Hindlimb muscle (tissue), 1 donor: ENCODE measurements at regions not wholly inside any gene's neighbourhood (a gene's known extent, or its start where the extent isn't known, plus 50 kb on each side); places are given as distances from the start of the nearest gene placed in this dataset.
"Not testable (repeated sequence)": the region's sequence is repeated elsewhere in the genome, so short reads cannot be mapped to it uniquely, and the experiment has no call there.

ENCODE experiments used
- DNase-seq: peaks from one replicate; pipeline ENCODE4 v3.0.0-alpha.2; 2013

DNA sequence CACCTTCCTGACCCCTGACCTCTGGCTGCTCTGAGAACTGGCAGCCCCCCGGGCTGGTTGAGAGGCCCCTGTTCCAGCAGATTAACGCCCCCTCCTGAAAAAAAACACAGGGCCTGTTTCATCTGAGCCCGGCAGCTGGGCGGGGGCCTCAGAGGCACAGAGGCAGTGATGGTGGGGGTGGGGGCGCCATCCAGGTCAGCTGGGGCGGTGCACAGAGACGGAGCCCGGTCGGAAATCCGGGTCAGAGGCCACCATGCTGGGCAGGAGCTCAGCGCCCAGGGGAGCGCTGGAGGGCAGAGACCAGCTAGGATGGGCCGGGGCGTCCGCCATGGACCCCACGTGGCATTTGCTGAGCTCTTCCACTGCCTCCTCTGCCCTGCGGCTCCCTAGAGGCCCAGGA is 68.0 kb downstream of the UNCX start:
- DNase-seq: no peak

DNA sequence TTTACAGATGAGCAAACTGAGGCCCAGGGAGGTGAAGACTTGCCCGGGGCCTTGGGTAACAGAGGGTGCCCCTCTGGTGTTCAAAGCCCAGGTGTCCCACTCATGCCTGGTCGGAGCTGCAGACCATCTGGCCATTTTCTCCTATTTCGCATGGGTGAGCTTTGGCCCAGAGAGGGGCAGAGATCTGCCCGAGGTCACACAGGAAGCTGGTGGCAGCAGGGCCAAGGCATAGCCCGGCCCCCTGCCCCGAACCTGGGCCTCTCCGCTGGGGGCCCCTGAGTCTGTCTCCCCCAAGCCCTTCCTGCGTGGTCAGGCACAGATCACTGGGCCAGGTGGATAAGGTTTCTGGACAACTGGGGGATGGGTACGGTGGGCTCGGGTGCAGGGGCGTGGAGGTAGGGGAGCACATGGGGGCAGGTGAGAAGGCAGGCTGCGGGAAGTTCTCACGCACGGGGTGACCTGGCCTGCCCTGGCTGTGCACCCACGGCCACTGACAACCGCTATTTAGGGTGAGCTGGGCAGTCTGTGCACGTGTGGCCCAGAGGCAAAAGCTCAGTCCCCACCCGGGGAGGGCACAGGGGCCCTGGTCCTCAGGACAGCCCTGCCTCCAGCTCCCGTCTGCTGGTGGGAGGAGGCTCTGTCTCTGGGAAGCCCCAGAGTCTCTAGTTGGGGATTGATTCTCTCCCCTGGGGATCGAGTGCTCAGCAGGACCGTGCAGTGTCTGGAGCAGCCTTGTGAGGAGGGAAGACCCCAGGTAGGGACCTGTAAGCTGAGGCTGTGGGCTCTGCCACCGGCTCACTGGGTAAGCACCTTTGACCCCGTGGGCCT is 68.6 kb downstream of the UNCX start:
- DNase-seq: no peak

DNA sequence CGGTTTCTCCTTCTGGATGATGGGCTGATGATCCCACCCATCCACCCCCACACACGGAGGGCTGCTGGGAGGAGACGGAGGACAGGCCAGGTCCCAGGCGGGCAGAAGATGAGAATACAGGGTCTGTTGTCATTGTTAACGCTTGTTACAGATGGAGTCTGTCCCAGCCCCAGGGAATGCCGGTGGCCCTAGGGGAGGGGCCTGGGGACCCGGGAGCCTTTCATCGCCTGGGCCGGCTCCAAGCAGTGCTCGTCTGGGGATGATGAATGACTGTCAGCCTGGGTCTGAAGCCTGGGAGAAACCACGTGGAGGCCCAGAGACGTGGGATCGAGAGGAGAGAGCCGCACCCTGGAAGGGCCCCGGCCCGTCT is 69.2 kb downstream of the UNCX start:
- DNase-seq: no peak

DNA sequence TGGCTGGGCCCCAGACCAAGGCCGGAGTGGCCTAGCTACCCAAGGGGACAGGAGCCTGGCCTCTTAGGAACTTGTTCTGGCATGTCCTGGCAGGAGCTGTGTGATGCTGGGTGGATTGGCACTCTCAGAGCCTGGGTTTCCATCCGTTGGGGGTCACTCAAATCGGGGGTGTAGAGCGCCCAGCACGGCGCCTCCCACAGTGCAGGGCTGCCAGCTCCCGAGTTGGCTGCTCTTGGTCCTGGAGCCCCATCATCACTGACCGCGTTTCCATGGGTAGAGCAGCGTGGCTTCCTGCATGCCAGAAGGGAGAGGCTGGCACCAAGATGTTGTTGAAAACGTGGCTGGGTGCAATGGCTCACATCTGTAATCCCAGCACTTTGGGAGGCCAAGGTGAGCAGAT is 70.3 kb downstream of the UNCX start:
- no peak for DNase-seq

DNA sequence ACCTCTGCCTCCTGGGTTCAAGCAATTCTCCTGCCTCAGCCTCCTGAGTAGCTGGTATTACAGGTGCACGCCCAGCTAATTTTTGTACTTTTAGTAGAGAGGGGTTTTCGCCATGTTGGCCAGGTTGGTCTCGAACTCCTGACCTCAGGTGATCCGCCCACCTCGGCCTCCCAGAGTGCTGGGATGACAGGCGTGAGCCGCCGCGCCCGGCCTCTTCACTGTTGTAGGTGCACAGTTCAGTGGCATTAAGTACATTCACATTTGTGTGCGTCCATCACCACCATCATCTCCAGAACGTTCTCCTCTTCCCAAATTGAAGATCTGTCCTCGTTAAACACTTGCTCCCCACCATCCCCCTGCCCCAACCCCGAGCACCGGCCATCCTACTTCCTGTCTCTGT is 71.3 kb downstream of the UNCX start:
- not testable (repeated sequence) for DNase-seq

DNA sequence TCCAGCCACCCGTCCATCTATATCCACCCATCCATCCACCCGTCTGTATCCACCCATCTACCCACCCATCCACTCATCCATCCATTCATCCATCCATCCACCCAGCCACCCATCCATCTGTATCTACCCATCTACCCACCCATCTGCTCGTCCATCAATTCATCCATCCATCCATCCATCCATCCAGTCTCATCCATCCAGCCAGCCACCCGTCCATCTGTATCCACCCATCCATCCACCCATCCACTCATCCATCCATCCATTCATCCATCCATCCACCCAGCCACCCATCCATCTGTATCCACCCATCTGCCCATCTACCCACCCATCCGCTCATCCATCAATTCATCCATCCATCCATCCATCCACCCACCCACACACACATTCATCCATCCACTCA is 73.2 kb downstream of the UNCX start:
- no peak for DNase-seq

DNA sequence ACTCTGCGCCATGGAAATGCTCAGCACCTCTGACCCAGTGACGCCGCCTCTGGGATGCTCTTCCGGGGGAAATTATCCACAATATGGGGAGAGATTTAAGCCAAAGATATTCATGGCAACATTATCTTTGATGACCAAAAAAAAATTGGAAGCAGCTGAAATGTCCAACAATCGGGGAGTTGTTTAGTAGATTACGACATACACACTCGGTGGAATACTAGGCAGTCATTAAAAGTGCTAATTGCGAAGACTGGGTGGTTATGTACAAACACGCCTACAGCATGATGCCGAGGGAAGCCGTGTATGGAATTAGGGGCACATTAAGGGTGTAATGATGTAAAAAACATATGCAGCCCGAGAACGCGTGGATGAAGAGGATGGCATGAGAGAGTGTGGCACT is 75.2 kb downstream of the UNCX start:
- DNase-seq: no peak

DNA sequence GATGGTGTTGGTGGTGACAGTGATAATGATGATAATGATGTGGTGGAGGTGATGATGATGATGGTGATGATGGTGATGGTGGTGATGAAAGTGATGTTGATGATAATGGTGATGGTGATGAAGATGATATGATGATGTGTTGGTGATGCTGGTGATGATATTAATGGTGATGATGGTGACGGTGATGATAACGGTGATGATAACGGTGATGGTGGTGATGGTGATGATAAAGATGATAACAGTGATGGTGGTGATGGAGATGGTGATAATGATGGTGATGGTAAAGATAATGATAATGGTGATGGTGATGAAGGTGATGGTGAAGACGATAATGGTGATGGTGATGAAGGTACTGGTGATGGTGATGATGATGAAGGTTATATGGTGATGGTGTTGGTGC is 76.6 kb downstream of the UNCX start:
- DNase-seq: no peak

DNA sequence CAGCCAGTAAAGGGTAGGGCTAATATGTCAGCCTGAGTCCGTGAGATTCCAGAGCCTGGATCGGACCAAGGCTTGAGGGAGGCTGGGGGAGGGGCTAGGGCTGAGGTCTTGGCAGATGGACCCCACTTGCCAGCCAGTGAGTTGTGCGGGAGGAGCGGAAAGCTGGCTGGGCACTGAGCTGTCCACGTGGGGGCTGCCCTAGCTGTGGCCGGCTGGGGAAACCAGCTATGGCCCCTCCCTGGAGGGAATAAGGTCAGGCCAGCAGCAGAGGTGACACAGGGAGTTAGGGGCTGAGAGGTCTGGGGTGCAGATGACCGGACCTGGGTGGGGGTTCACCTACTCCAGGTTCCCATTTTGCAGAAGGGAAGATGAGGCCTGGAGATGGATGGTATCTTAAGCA is 77.3 kb downstream of the UNCX start:
- DNase-seq: no peak

DNA sequence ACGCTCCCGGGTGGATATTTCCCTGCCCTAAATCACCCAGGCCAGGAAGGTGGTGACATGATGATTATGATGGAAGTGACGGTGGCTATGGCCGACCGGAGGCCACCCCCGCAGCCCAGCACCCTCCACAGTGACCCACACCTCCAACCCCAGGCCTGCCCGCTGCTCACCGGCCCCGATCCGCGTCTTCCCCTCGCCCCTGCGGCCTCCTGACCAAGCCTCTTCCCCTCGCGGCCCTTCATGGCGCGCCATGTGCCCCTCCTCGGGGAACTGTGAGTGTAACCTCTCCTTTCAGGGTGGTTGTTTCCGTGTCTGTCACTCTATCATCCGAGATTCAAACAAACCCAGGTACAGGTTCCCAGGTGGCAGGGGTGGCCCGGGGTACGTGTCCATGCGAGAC is 78.3 kb downstream of the UNCX start:
- no peak for DNase-seq

DNA sequence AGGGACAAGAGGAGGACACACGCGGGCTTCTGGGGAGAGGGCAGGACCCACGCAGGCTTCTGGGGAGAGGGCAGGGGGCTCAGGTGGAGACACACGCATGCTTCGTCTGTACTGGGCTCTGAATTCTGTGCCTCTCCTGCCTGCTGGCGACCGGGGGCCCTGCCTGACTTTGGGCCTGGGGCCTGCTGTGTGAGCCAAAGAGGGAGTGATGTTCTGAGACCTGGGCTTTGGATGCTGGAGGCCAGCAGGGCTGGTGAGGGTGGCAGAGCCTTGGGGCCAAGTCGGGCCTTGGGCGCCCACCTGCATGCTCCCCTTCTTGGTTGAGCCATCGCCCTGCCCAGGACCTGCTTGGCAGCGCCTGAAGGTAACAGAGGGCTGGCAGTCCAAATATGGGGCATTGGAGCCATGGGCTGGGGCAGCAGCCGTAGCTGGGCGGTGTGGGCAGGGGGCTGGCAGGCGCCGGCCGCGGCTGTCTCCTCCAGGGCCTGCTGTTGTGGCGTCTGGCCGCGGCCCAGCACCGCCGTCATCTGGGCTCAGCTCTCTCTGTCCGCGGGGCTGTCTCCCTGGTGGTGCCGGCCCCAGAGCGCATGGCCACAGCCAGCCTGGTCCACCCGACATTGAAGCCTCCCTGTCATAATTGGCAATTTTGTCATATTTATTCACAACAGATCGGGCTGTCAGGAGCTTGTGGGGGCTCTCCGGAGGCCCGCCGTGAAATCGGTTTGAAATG is 78.9 kb downstream of the UNCX start:
- no peak for DNase-seq

DNA sequence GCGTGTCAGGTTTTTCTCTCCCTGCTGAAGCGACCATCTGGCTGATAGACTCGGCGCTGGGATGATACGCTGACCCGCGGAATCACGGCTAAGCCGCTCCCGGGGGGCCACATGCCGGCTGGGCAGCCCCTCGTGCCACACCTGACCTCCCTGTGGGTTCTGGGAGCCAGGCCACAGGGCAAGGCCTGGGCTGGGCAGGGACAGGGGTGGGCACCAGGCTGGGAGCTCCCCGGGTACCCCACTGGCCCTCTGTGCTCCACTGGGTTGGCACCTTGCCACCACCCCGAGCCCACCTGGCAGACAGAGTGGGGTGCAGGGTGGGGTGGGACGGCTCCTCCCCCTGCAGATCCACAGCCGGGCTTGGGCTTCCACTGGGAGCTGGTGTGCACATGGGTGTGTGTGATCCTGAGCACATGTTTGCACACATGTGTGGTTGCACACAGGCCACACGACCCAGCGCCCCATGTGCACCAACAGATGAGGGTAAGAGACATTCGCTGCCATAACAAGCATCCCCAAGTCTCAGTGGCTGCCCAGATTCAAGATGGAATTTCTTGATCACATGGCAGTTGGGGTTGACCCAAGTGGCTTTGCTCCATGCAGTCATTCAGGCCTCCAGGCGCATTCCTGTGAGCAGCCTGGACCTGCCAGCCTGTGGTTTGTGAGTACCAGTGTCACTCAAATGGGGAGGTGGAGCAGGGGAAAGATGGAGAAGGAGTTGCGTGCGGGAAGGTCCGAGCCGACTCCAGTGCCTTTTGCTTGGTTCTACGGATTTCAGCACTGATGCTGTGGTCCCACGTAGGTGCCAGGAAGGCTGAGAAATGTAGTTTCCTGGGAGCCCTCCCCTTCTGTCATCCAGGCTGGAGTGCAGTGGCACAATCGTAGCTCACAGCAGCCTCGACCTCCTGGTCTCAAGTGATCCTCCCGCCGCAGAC is 79.7 kb downstream of the UNCX start:
- DNase-seq: no peak

DNA sequence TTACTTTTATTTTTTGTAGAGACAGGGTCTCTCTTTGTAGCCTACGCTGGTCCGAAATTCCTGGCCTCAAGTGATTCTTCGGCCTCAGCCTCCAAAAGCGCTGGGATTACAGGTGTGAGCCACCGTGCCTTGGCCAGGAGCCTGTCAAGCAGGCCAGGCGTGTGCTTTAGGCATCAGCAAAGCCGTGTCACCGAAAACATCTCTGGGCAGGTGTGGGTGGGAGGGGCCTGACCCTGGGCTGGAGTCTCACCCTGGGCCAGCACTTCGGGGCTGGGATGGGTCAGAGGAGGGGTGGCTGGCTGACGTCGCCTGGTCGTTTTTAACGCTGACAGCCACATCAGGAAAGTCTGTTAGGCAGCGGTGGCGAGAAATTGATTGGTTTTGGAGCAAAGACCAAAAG is 80.9 kb downstream of the UNCX start:
- DNase-seq: no peak

DNA sequence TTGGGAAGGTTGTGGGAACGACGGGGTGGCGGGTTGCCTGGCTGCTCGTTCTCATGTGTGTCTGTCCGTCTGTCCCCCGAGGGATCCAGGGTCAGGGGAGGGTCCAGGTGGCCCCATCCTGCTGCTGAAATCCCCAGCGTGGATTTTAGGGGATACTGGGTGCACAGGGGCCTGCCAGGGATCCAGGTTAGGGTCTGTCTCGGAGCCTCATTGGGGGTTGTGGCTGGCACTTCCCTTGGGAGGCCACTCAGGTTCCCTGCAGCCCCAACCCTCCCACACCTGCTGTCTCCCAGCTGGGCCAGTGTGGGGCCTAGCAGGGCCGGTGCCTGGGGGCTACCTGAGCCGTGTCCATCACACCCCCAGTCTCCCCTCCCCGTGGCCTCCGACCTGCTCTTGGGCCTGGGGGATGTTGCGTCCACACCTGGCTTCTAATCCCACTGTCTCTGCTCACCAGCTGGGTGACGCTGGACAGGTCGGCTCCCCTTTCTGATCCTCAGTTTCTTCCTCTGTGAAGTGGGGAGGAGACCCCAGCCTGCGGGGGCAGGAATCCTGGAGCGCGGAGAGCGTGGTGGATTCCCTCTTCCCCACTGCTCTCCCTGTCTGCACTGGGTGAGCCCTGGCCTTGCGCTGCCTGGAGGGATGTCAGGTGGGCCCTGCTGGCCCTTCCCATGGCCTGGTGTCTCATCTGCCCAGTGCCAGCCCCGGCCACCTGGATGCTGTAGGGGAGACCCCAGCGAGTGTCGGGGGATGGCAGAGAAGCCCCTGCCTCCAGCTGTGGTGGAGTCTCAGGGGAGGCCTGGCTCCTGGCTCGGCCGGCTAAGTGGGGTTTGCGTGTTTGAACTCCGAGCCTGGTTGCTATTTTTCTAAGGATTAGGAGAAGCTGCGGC is 81.6 kb downstream of the UNCX start:
- DNase-seq: no peak

DNA sequence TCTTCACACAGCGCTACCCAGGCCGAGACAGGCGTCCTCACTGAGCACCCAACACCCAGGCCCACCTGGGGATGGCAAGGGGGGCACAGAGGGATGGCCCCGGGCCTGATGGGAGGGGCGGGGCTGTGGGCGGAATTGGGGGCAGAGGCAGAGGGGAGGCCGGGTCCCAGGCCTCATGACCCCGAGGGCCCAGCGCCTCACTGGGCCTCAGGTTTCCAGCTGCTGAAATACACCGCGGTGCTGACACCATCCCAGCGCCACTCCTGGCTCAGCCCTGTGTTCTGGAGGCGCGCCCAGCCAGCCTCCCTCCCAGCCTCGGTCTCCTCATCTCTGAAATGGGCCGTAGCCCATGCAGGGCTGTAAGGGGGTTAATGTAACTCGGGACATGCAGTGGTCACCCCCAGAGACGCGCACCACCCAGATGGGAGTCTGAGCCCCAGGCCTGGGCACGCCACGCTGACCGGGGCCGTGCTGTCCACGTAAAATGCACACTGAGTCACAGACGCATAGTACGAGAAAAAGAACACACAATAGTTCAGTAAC is 82.3 kb downstream of the UNCX start:
- no peak for DNase-seq

DNA sequence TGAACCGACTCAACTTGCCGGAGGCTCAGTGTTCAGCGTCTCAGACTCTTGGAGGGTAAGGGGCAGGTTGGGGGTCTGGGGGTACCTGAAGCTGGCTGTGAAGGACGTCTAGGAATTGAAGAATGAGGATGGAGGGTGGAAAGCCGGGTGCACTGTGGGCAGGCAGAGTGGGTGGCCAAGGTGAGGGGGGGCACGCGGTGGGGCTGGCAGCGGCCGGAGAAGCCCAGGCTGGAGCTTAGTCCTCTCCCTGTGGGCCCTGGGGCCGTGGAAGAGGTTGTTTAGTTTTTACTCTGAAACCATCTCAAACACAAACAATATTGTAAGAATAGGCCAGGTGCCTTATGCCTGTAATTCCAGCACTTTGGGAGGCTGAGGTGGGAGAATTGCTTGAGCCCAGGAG is 83.4 kb downstream of the UNCX start:
- DNase-seq: no peak

DNA sequence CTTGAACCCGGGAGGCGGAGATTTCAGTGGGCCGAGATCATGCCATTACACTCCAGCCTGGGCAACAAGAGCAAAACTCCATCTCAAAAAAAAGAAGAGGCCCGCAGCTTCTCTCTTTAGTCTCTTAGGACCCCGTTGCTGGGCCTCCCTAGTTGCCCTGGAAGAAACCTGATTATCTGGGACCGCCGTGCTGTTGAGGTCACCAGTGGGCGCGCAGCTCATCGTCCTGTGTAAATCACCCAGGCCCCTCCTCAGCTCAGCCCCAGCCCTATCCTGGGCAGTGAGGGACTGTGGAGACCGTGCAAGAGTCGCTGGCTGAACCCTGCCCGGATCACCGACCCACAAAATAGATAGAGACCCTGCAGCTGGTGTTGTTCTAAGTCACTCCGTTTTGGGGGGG is 85.0 kb downstream of the UNCX start:
- no peak for DNase-seq

DNA sequence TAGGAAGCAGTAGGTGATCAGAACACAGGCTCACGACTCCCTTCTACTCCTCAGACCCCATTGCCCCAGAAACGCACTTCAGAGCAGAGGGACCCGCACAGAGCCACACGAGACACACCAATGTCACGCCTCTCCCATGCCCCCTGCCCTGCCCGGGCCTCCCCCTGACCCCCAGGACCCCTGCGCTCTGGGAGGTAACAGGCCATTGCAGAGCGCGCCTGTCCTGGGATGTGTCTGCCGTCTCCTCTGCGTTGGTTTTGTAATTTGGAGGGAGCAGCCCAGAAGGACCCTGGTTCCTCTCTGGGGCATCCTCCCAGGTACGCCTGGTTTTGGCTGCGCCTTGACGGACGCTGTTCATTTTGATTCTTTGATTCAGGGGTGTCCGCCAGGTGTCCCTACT is 85.4 kb downstream of the UNCX start:
- no peak for DNase-seq

DNA sequence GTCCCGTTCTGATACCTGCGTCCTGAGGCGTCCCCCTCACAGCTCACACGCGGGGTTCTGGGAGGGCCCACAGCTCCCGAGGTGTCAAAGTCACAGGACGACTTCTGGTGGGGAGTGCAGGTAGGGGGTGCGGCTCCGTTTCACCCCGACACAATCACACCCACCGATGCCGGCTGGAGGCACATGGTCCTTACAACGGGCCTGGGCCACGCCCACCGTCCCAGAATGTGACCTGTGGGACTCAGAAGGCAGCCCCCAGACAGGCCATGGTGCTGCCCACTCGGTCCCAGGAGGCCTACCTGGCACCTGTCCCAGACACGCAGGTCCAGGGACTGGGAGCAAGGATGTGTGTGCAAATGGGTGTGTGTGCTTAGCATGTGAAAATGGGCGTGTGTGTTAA is 86.0 kb downstream of the UNCX start:
- no peak for DNase-seq

DNA sequence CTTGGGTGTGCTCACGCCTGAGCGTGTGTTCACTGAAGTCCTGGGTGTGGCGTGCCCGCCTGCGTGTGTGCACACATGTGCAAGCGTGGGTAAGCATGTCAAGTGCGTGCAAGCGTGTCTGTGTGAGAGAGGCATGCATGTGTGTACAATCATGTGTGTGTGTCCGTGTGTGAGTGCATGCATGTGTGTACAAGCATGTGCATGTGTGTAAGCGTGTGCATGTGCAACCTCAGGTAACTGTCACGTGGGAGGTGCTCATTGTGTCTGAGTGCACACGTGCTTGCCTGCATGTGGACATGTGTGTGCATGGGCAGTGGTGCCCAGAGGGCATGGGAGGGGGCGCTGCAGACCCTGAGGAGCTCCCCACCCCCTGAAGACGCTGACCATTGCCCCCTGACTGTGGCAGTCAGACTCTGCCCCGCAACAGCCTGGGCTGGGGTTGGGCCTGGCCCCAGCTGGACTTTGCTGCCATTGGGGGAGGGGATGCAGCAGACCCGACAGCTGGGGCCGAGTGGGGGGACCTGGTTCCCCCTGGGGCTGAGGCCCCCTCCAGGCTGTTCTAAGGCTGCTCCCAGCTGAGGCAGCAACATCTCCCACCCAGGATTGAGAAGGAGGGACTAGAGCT is 88.1 kb downstream of the UNCX start:
- DNase-seq: no peak
